ENCODE measurements at regions not wholly inside any gene's neighbourhood (a gene's known extent, or its start where the extent isn't known, plus 50 kb on each side); places are given as distances from the start of the nearest gene placed in this dataset.
A peak's percentile ranks its signal among the peaks of the same experiment; 100 is the strongest.

GRCh38 chr10:10207538-10207937 is 810.1 kb upstream of the CELF2 start:
- DNase-seq (ENCODE audit: low read depth), result no peak
- no peak for TF ChIP-seq CTCF (conservative IDR thresholded peaks at IDR 0.05; ENCODE audit: low read depth, low read length)
- no peak overlapping the region for H3K4me3 ChIP-seq (ENCODE audit: low read depth, low read length)

- TF ChIP-seq CTCF (conservative IDR thresholded peaks at IDR 0.05; ENCODE audit: low read depth, low read length), result no peak
These were observed 809.5 kb upstream of the CELF2 start for GRCh38 chr10:10208196-10208595.

GRCh38 chr10:10209167-10209566 is 808.5 kb upstream of the CELF2 start:
- DNase-seq (ENCODE audit: low read depth), result peak; percentile 56
- no peak for TF ChIP-seq CTCF (conservative IDR thresholded peaks at IDR 0.05; ENCODE audit: low read depth, low read length)
- no peak overlapping the region for H3K4me3 ChIP-seq (ENCODE audit: low read depth, low read length)

More at GRCh38 chr10:10208196-10208595, 809.5 kb upstream of the CELF2 start:
- no peak overlapping the region for H3K4me3 ChIP-seq (ENCODE audit: low read depth, low read length)
- no peak for DNase-seq (ENCODE audit: low read depth)

- TF ChIP-seq CTCF (conservative IDR thresholded peaks at IDR 0.05; ENCODE audit: low read depth, low read length), result no peak
- H3K4me3 ChIP-seq (ENCODE audit: low read depth, low read length), result no peak overlapping the region
- no peak for DNase-seq (ENCODE audit: low read depth)
These were observed 806.3 kb upstream of the CELF2 start for GRCh38 chr10:10211409-10211808.

- TF ChIP-seq CTCF (conservative IDR thresholded peaks at IDR 0.05; ENCODE audit: low read depth, low read length), result no peak
- DNase-seq (ENCODE audit: low read depth), result no peak
These were observed 804.4 kb upstream of the CELF2 start for GRCh38 chr10:10213237-10213636.

GRCh38 chr10:10222304-10222841 is 795.3 kb upstream of the CELF2 start:
- peak; percentile 23 for DNase-seq (ENCODE audit: low read depth)
- no peak overlapping the region for H3K4me3 ChIP-seq (ENCODE audit: low read depth, low read length)
- TF ChIP-seq CTCF (conservative IDR thresholded peaks at IDR 0.05; ENCODE audit: low read depth, low read length), result no peak

More at GRCh38 chr10:10213237-10213636, 804.4 kb upstream of the CELF2 start:
- H3K4me3 ChIP-seq (ENCODE audit: low read depth, low read length), result no peak overlapping the region

GRCh38 chr10:10223131-10223530 is 794.5 kb upstream of the CELF2 start:
- H3K4me3 ChIP-seq (ENCODE audit: low read depth, low read length), result no peak overlapping the region
- no peak for TF ChIP-seq CTCF (conservative IDR thresholded peaks at IDR 0.05; ENCODE audit: low read depth, low read length)
- no peak for DNase-seq (ENCODE audit: low read depth)

Data from choroid plexus epithelial cell (primary cell).